H1 (cell line): ENCODE measurements at regions not wholly inside any gene's neighbourhood (a gene's known extent, or its start where the extent isn't known, plus 50 kb on each side); places are given as distances from the start of the nearest gene placed in this dataset.

Source experiments
- CHD1 ChIP-seq: IDR thresholded peaks from 2 replicates; pipeline ENCODE4 v1.6.1; 2012; ENCODE audit warnings: low read depth, low read length, improper control_type of control experiment
- CHD7 ChIP-seq: fragments of 300-600 bp; sonication (generic); IDR thresholded peaks from 2 replicates; pipeline ENCODE4 v1.7.1; 2012; ENCODE audit warnings: low read length, moderate library complexity, mild to moderate bottlenecking, inconsistent platforms; ENCODE audit not compliant: insufficient replicate concordance
- E2F6 ChIP-seq: IDR thresholded peaks from 2 replicates; pipeline ENCODE4 v1.6.1; 2012; ENCODE audit warnings: inconsistent platforms
- FOSL1 ChIP-seq: IDR thresholded peaks from 2 replicates; pipeline ENCODE4 v1.6.1; 2011; ENCODE audit warnings: mild to moderate bottlenecking, low read depth, low read length, moderate library complexity; ENCODE audit not compliant: insufficient read depth
- JUN ChIP-seq: IDR thresholded peaks from 2 replicates; pipeline ENCODE4 v1.6.1; 2011; ENCODE audit warnings: low read depth, mild to moderate bottlenecking, improper control_type of control experiment, low read length
- KDM1A ChIP-seq: fragments of 200-600, 300-600 bp; sonication (generic); IDR thresholded peaks from 2 replicates; pipeline ENCODE4 v1.7.1; 2016; ENCODE audit warnings: mild to moderate bottlenecking, low read length, borderline replicate concordance
- RBBP5 ChIP-seq: IDR thresholded peaks from 2 replicates; pipeline ENCODE4 v1.7.1; 2012; ENCODE audit warnings: low read depth, mild to moderate bottlenecking, inconsistent platforms, low read length, moderate library complexity, borderline replicate concordance
- SIRT6 ChIP-seq: IDR thresholded peaks from one replicate; pipeline ENCODE4 v1.7.1; 2012; ENCODE audit warnings: low read length, inconsistent platforms
- TAF7 ChIP-seq: optimal IDR thresholded peaks from 2 replicates; pipeline ENCODE3; 2011; ENCODE audit warnings: low read depth, mild to moderate bottlenecking, inconsistent platforms, low read length, moderate library complexity, borderline replicate concordance
- USF2 ChIP-seq: IDR thresholded peaks from 2 replicates; pipeline ENCODE4 v1.6.1; 2011; ENCODE audit warnings: low read length, improper control_type of control experiment
- YY1 ChIP-seq: IDR thresholded peaks from 2 replicates; pipeline ENCODE4 v1.6.1; 2011; ENCODE audit warnings: low read depth, mild to moderate bottlenecking, low read length

GRCh38 chr3:153681057-153681456 lies 440.1 kb upstream of the ARHGEF26 start (continued):
- TF ChIP-seq CHD7 (no peak), E2F6 (no peak), CHD1 (no peak), TAF7 (no peak), RBBP5 (no peak), YY1 (no peak), SIRT6 (no peak), USF2 (no peak), JUN (no peak), FOSL1 (no peak), KDM1A (no peak)
